Ascending aorta (tissue), 2 donors: ENCODE measurements at regions not wholly inside any gene's neighbourhood (a gene's known extent, or its start where the extent isn't known, plus 50 kb on each side); places are given as distances from the start of the nearest gene placed in this dataset.

Source experiments
- DNase-seq, 2 donors: peaks; one replicate each; pipeline ENCODE4 v3.0.0-alpha.2; 2019; ENCODE audit warnings: low spot score in 2 of 2
- H3K27ac ChIP-seq, 2 donors: fragments of 200-600 bp; sonication (generic); one replicate each; pipeline ENCODE4 v1.5.1; 2016 to 2017; ENCODE audit warnings: mild to moderate bottlenecking in 1 of 2
- H3K27me3 ChIP-seq: fragments of 200-600 bp; sonication (generic); one replicate; pipeline ENCODE4 v1.5.1; 2017
- H3K36me3 ChIP-seq, 2 donors: fragments of 200-600 bp; sonication (generic); one replicate each; pipeline ENCODE4 v1.5.1; 2016
- H3K4me1 ChIP-seq, 2 donors: fragments of 200-600 bp; sonication (generic); one replicate each; pipeline ENCODE4 v1.5.1; 2016 to 2017; ENCODE audit warnings: mild to moderate bottlenecking in 1 of 2
- H3K4me3 ChIP-seq, 2 donors: fragments of 200-600 bp; sonication (generic); one replicate each; pipeline ENCODE4 v1.5.1; 2016 to 2017; ENCODE audit warnings: mild to moderate bottlenecking in 1 of 2
- H3K9me3 ChIP-seq, 2 donors: fragments of 200-600 bp; sonication (generic); one replicate each; pipeline ENCODE4 v1.5.1; 2016
- intact Hi-C: fragments of 100-400 bp; cut with DNase I; formaldehyde crosslinking; loops from one replicate; pipeline ENCODE4 v1.15.1; 2023
- TF ChIP-seq, protein P1 (sequence below), 3 experiments: fragments of 200-600 bp in 2 of 3; fragments of 450-650 bp in 1 of 3; sonication (generic) in 2 of 3; IDR thresholded peaks; one replicate each; pipeline ENCODE4 v1.5.1; 2016 to 2019; ENCODE audit warnings: antibody characterized with exemption in 3 of 3, mild to moderate bottlenecking in 1 of 3, moderate library complexity in 1 of 3

DNA sequence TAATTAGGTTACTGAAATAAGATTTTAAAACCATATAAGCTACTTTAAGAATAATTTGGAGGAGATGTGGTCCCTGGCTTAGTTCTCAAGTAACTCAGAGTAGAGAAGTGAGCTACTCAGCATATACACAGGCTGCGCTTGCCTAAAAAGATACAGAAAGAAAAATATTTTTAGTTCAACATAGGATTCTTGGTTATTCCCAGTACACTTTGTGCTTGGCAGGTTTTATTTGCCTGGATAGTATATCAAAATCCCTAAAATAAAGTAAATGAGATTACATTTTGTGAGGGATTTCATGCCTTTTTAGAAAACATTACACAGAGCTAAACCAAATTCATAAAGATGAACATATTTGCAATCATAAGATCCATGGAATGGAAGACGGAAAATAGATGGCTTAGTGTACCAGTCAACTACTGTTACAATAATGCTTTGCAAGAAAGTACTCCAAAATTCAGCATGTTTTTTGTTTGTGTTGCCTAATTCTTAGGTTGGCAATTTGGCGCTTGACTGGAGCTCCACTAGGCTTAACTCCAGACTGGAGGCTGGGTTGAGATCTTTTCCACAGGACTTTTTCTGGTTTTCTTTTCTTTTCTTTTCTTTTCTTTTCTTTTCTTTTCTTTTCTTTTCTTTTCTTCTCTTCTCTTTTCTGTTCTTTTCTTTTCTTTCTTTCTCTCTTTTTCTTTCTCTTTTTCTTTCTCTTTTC lies 600.5 kb upstream of the SYT4 start:
- Histone ChIP-seq H3K36me3 (no peaks in the 10 kb centered on the region), H3K9me3 (no peaks in the 10 kb centered on the region), H3K4me1 (no peaks in the 10 kb centered on the region), H3K27ac (no peak overlapping the region), H3K4me3 (no peak overlapping the region), H3K27me3 (no peaks in the 10 kb centered on the region)
- TF ChIP-seq, protein P1, sequence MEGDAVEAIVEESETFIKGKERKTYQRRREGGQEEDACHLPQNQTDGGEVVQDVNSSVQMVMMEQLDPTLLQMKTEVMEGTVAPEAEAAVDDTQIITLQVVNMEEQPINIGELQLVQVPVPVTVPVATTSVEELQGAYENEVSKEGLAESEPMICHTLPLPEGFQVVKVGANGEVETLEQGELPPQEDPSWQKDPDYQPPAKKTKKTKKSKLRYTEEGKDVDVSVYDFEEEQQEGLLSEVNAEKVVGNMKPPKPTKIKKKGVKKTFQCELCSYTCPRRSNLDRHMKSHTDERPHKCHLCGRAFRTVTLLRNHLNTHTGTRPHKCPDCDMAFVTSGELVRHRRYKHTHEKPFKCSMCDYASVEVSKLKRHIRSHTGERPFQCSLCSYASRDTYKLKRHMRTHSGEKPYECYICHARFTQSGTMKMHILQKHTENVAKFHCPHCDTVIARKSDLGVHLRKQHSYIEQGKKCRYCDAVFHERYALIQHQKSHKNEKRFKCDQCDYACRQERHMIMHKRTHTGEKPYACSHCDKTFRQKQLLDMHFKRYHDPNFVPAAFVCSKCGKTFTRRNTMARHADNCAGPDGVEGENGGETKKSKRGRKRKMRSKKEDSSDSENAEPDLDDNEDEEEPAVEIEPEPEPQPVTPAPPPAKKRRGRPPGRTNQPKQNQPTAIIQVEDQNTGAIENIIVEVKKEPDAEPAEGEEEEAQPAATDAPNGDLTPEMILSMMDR (IDR thresholded peaks at IDR 0.05) = no peak
- no peak for DNase-seq
- intact Hi-C loops = no loop called here

DNA sequence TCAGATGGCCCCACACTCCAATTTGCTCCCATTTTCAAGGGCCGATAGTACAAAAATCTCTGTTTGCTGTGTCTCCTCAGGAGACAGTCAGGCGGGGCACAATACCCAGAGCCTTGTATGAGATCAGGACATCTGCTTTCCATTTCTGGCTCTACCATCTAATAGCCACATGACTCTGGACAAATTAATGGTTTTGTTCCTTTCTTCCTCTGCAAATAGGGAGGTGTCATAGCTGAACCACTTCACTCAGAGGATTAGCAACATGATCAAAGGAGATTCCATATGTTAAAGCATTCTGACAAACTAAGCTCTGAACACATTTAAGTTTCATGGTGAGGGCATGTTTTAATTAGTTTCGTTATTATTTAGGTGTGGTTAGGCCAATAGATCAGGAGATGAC lies 602.1 kb upstream of the SYT4 start:
- no peak for DNase-seq
- TF ChIP-seq, protein P1 (IDR thresholded peaks at IDR 0.05) = no peak
- intact Hi-C loops = no loop called here
- H3K27ac ChIP-seq = no peak overlapping the region
- no peaks in the 10 kb centered on the region for H3K36me3 ChIP-seq
- H3K4me1 ChIP-seq = no peaks in the 10 kb centered on the region
- no peaks in the 10 kb centered on the region for H3K27me3 ChIP-seq
- H3K4me3 ChIP-seq = no peak overlapping the region
- no peaks in the 10 kb centered on the region for H3K9me3 ChIP-seq

DNA sequence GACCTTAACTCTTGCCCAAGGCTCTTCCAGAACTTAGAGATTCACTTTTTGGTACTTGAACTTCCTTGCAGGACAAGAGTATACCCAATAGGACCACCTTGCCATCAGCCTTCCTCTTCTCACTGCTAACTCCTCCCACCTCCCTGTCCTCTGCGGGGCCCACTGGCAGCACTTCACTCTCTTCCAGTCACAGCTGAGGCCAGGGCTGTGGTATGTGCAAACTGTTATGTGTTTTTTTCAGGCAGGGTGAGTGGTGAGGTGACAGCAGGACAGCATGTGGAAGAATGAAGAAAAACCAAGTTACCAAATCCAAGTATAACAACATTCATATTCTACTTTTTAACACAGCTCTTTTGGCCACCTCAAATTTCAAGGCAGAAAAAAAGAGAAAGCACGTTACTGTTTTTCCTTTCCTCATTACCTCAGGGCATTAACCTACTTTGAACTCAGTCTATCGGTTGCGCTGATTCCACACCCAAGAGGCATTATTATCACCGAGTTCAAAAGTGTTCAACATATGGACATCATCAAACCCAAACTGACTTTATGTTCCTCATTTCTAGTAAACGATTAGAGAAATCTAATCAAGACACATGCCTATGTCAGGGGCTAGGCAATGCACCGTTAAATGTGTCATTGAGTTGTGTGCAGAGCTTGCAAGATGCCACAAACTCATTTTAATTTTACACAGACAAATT lies 605.2 kb upstream of the SYT4 start:
- Histone ChIP-seq H3K36me3 (no peaks in the 10 kb centered on the region), H3K4me1 (no peaks in the 10 kb centered on the region), H3K9me3 (no peaks in the 10 kb centered on the region), H3K4me3 (no peak overlapping the region), H3K27me3 (no peaks in the 10 kb centered on the region), H3K27ac (no peak overlapping the region)
- DNase-seq = no peak
- TF ChIP-seq, protein P1 (IDR thresholded peaks at IDR 0.05) = no peak
- intact Hi-C loops = no loop called here

DNA sequence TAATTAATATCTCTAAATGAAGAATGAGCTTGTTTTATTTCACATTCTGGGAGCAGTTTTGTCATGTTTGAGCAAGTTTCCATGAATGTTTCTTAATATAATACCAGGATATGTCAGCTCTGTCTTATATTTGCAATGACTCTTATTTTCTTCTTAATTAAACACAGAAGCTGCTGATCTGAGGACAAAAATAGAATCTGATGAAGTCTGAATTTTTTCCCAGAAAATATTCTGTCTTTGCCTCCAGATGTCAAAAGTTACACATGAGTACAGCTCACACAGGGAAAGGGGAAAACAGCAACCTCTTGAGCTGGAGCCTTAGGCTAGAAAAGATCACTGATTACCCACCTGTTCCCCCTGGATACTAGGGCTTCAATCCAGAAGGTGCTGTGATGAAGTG lies 606.6 kb upstream of the SYT4 start:
- DNase-seq = no peak
- H3K4me1 ChIP-seq = no peaks in the 10 kb centered on the region
- H3K9me3 ChIP-seq = no peaks in the 10 kb centered on the region
- intact Hi-C loops = no loop called here
- TF ChIP-seq, protein P1 (IDR thresholded peaks at IDR 0.05) = no peak
- H3K27ac ChIP-seq = no peak overlapping the region
- no peaks in the 10 kb centered on the region for H3K27me3 ChIP-seq
- no peak overlapping the region for H3K4me3 ChIP-seq
- H3K36me3 ChIP-seq = no peaks in the 10 kb centered on the region

DNA sequence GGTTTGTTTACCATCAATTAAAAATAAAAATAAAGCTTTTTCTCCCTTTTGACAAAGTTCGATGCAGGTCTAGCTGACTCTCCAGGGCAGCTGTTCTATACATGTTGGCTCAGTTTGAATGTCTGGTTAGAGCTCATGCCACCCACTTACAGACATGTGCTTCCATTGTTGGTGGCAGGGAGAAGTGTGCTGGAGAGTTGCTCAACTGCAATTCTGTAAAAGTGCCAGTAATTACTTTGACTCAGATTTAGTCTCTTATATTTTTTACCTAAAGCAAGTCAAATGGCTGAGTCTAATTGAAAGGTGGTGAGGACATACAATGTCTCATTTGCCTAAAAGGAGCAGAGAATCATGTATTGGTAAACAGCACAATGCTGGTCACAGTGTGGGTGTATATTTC lies 609.1 kb upstream of the SYT4 start:
- intact Hi-C loops = no loop called here
- H3K4me3 ChIP-seq = no peak overlapping the region
- no peaks in the 10 kb centered on the region for H3K36me3 ChIP-seq
- no peak overlapping the region for H3K27ac ChIP-seq
- no peaks in the 10 kb centered on the region for H3K9me3 ChIP-seq
- no peak for DNase-seq
- TF ChIP-seq, protein P1 (IDR thresholded peaks at IDR 0.05) = no peak
- no peaks in the 10 kb centered on the region for H3K27me3 ChIP-seq
- H3K4me1 ChIP-seq = no peaks in the 10 kb centered on the region
